Tibial nerve (tissue), 4 donors: ENCODE measurements at regions not wholly inside any gene's neighbourhood (a gene's known extent, or its start where the extent isn't known, plus 50 kb on each side); places are given as distances from the start of the nearest gene placed in this dataset.
"Not testable (repeated sequence)": the region's sequence is repeated elsewhere in the genome, so short reads cannot be mapped to it uniquely, and the experiment has no call there.

Experiments
- DNase-seq, 2 donors: peaks; one replicate each; pipeline ENCODE4 v3.0.0-alpha.2; 2019; ENCODE audit warnings: low spot score in 2 of 2
- H3K27ac ChIP-seq, 4 donors: fragments of 200-600 bp; sonication (generic) in 3 of 4; one replicate each; pipeline ENCODE4 v1.5.1; 2017 to 2019; ENCODE audit warnings: mild to moderate bottlenecking in 1 of 4
- H3K27me3 ChIP-seq, 2 donors: fragments of 200-600 bp; sonication (generic) in 1 of 2; one replicate each; pipeline versions ENCODE4 v1.5.1 to v1.6.0; 2017 to 2019
- H3K36me3 ChIP-seq, 3 donors: fragments of 200-600 bp; sonication (generic); one replicate each; pipeline ENCODE4 v1.5.1; 2018 to 2019
- H3K4me1 ChIP-seq, 4 donors: fragments of 200-600 bp; sonication (generic) in 3 of 4; one replicate each; pipeline ENCODE4 v1.5.1; 2017 to 2019
- H3K4me3 ChIP-seq, 4 donors: fragments of 200-600 bp; sonication (generic) in 3 of 4; one replicate each; pipeline ENCODE4 v1.5.1; 2017 to 2019; ENCODE audit warnings: mild to moderate bottlenecking in 1 of 4, moderate library complexity in 1 of 4
- H3K9me3 ChIP-seq, 4 donors: fragments of 200-600 bp; sonication (generic) in 3 of 4; one replicate each; pipeline ENCODE4 v1.5.1; 2017 to 2019
- EP300 ChIP-seq, 2 donors: sonication (generic); formaldehyde crosslinking; IDR thresholded peaks; one replicate each; pipeline ENCODE4 v1.6.1; 2017; ENCODE audit warnings: antibody characterized with exemption in 2 of 2, mild to moderate bottlenecking in 1 of 2
- POLR2A ChIP-seq, 2 donors: fragments of 450-650 bp; IDR thresholded peaks; one replicate each; pipeline ENCODE4 v1.6.1; 2017; ENCODE audit warnings: antibody characterized with exemption in 2 of 2, mild to moderate bottlenecking in 2 of 2, moderate library complexity in 2 of 2
- whole genome bisulfite sequencing, 2 donors: methylation state at CpG; one replicate each; pipeline ENCODE4 v1.1.5; 2018; 5-methylcytosine and 5-hydroxymethylcytosine counted together
- TF ChIP-seq, protein P1 (sequence below), 5 experiments: fragments of 200-600 bp in 3 of 5; fragments of 450-650 bp in 2 of 5; sonication (generic) in 3 of 5; IDR thresholded peaks; one replicate each; pipeline ENCODE4 v1.5.1; 2016 to 2019; ENCODE audit warnings: antibody characterized with exemption in 5 of 5, mild to moderate bottlenecking in 3 of 5, moderate library complexity in 2 of 5

GRCh38 chr2:59752512-59752911 lies 800.9 kb downstream of the BCL11A start:
- H3K27ac ChIP-seq: no peak overlapping the region
- TF ChIP-seq, protein P1, sequence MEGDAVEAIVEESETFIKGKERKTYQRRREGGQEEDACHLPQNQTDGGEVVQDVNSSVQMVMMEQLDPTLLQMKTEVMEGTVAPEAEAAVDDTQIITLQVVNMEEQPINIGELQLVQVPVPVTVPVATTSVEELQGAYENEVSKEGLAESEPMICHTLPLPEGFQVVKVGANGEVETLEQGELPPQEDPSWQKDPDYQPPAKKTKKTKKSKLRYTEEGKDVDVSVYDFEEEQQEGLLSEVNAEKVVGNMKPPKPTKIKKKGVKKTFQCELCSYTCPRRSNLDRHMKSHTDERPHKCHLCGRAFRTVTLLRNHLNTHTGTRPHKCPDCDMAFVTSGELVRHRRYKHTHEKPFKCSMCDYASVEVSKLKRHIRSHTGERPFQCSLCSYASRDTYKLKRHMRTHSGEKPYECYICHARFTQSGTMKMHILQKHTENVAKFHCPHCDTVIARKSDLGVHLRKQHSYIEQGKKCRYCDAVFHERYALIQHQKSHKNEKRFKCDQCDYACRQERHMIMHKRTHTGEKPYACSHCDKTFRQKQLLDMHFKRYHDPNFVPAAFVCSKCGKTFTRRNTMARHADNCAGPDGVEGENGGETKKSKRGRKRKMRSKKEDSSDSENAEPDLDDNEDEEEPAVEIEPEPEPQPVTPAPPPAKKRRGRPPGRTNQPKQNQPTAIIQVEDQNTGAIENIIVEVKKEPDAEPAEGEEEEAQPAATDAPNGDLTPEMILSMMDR (IDR thresholded peaks at IDR 0.05): no peak
- TF ChIP-seq EP300 (IDR thresholded peaks at IDR 0.05) (no peak), POLR2A (IDR thresholded peaks at IDR 0.05) (no peak)
- no peak for DNase-seq
- H3K4me3 ChIP-seq: no peak overlapping the region
- no peaks in the 10 kb centered on the region for H3K36me3 ChIP-seq
- no peaks in the 10 kb centered on the region for H3K9me3 ChIP-seq
- H3K4me1 ChIP-seq: no peaks in the 10 kb centered on the region
- no peaks in the 10 kb centered on the region for H3K27me3 ChIP-seq
- WGBS, 2 donors: 50 to 54% methylated on average over 1 of the region's 1 CpG

DNA sequence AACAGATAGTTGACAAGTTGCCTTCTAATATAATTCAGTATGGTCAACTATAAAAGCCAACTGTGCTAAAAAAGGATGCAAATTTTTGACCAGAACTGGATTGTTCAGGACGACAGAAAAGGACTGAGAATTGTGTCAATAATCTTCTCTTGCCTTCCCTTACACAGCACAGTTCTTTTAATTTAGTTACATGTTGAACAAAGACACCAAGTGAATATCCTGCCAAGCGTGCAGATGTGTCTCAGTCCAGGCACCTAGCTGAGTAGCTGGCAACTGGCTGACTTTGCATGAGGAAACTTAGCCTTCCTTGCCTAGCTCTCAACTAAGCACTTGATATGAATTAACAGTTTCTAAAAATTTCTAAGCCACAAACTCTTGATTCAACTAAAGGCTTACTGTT lies 801.4 kb downstream of the BCL11A start:
- 75 to 78% methylated on average over 2 of the region's 2 CpGs for WGBS, 2 donors
- H3K27ac ChIP-seq: no peak overlapping the region
- TF ChIP-seq EP300 (IDR thresholded peaks at IDR 0.05) (no peak), POLR2A (IDR thresholded peaks at IDR 0.05) (no peak)
- TF ChIP-seq, protein P1 (IDR thresholded peaks at IDR 0.05): no peak
- no peak for DNase-seq
- no peaks in the 10 kb centered on the region for H3K9me3 ChIP-seq
- no peaks in the 10 kb centered on the region for H3K4me1 ChIP-seq
- no peaks in the 10 kb centered on the region for H3K36me3 ChIP-seq
- H3K4me3 ChIP-seq: no peak overlapping the region
- no peaks in the 10 kb centered on the region for H3K27me3 ChIP-seq

- WGBS, 2 donors: 97% methylated on average over 4 of the region's 4 CpGs
- not testable (repeated sequence) for DNase-seq, H3K4me1 ChIP-seq, H3K36me3 ChIP-seq, H3K27me3 ChIP-seq, H3K9me3 ChIP-seq, H3K4me3 ChIP-seq, H3K27ac ChIP-seq
Observed at GRCh38 chr2:59751214-59751613, 802.2 kb downstream of the BCL11A start.

- Histone ChIP-seq H3K4me1 (no peaks in the 10 kb centered on the region), H3K27ac (no peak overlapping the region), H3K4me3 (no peak overlapping the region), H3K36me3 (no peaks in the 10 kb centered on the region), H3K27me3 (no peaks in the 10 kb centered on the region), H3K9me3 (no peaks in the 10 kb centered on the region)
- WGBS, 2 donors: 82 to 90% methylated on average over 1 of the region's 1 CpG
- TF ChIP-seq, protein P1 (IDR thresholded peaks at IDR 0.05): no peak
- no peak for TF ChIP-seq EP300 (IDR thresholded peaks at IDR 0.05)
- no peak for TF ChIP-seq POLR2A (IDR thresholded peaks at IDR 0.05)
- no peak for DNase-seq
Observed at GRCh38 chr2:59746291-59746690, 807.2 kb downstream of the BCL11A start.

GRCh38 chr2:59745085-59745484 lies 808.4 kb downstream of the BCL11A start:
- Histone ChIP-seq H3K27ac (no peak overlapping the region), H3K4me3 (no peak overlapping the region), H3K9me3 (no peaks in the 10 kb centered on the region), H3K36me3 (no peaks in the 10 kb centered on the region), H3K27me3 (no peaks in the 10 kb centered on the region), H3K4me1 (no peaks in the 10 kb centered on the region)
- no peak for DNase-seq
- TF ChIP-seq POLR2A (IDR thresholded peaks at IDR 0.05) (no peak), EP300 (IDR thresholded peaks at IDR 0.05) (no peak)
- TF ChIP-seq, protein P1 (IDR thresholded peaks at IDR 0.05): no peak
- WGBS, 2 donors: 94 to 95% methylated on average over 1 of the region's 1 CpG

DNA sequence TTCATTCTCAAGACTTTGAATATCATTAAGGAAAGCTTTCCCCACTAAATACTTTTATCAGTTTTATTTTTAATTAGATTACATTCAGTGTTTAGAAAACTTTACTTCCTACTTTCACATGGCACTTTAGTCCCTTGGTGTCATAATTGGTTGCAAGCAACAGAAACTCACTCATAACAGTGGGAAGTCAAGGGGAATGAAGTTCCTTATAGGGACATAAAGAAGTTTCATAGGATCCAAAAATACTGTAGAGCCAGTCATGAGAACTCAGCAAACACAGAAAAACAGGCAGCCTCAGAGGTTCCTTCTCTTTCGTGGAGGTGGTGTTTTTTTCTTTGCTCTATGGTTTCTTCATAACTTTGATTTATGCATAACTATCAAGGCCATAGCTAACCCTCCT lies 809.0 kb downstream of the BCL11A start:
- Histone ChIP-seq H3K9me3 (no peaks in the 10 kb centered on the region), H3K36me3 (no peaks in the 10 kb centered on the region), H3K27ac (no peak overlapping the region), H3K4me3 (no peak overlapping the region), H3K27me3 (no peaks in the 10 kb centered on the region), H3K4me1 (no peaks in the 10 kb centered on the region)
- DNase-seq: no peak
- TF ChIP-seq, protein P1 (IDR thresholded peaks at IDR 0.05): no peak
- TF ChIP-seq EP300 (IDR thresholded peaks at IDR 0.05) (no peak), POLR2A (IDR thresholded peaks at IDR 0.05) (no peak)
- WGBS, 2 donors: 58 to 59% methylated on average over 1 of the region's 1 CpG
